ENCODE measurements at regions not wholly inside any gene's neighbourhood (a gene's known extent, or its start where the extent isn't known, plus 50 kb on each side); places are given as distances from the start of the nearest gene placed in this dataset.

DNA sequence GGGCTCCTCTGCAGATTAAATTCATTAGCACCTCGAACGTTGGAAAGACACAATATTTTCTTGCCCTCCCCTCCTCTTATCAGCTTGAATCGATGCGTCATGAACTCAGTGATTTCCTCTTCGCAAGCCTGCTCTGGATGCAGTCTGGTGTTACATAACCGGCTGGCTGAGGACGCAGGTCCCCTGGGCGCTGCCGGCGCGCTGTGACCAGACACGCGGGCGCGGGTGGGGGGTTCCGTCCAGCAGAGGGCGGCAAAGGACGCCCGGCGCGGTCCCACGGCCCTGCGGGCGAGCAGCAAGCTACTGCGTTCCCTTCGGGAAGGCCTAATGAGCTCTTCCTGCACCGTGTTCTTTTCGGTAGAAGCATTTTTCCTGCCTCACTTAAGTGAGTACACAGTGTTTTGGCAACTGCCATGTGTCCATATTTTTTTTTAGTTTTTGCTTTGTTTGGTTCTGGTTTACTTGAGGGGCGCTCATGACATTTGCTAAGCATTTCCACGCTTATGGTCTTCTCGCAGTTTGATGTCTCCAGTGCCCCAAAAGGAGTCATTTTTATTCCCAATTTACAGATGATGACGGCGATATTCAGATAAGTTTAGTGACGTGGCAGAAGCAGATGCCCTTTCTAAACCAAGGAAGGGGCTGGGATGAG lies 112.2 kb upstream of the MBNL2 start (continued):
- TF ChIP-seq, protein P1, sequence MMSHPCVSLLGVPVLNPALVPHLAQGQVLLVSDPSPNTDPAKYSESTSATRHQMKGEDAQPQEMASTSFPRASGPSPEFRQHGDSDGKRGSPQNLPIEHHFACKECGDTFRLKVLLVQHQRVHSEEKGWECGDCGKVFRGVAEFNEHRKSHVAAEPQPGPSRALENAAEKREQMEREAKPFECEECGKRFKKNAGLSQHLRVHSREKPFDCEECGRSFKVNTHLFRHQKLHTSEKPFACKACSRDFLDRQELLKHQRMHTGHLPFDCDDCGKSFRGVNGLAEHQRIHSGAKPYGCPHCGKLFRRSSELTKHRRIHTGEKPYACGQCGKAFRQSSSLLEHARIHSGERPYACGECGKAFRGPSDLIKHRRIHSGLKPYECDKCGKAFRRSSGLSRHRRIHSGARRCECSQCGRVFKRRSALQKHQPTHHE (CRISPR knock-in tag; IDR thresholded peaks at IDR 0.05; ENCODE audit: borderline replicate concordance) = peak; percentile 74; the same call in 1 of the 2 replicates
- peak; percentile 80; the same call in 1 of the 2 replicates for TF ChIP-seq ZNF788 (CRISPR knock-in tag; IDR thresholded peaks at IDR 0.05; ENCODE audit: borderline replicate concordance)
- TF ChIP-seq ZNF567 (CRISPR knock-in tag; IDR thresholded peaks at IDR 0.05; ENCODE audit: borderline replicate concordance) = 0 out of 2 replicates have a peak, but pooled peaks have one; percentile 61
- 0 out of 2 replicates have a peak, but pooled peaks have one; percentile 43 for TF ChIP-seq ZSCAN29 (CRISPR knock-in tag; conservative IDR thresholded peaks at IDR 0.05)
- TF ChIP-seq FOXA3 (CRISPR knock-in tag; IDR thresholded peaks at IDR 0.05) = peak; percentile 52
- TF ChIP-seq SKI (IDR thresholded peaks at IDR 0.05; ENCODE audit: partially characterized antibody) = peak; percentile 73
- TF ChIP-seq, protein P2, sequence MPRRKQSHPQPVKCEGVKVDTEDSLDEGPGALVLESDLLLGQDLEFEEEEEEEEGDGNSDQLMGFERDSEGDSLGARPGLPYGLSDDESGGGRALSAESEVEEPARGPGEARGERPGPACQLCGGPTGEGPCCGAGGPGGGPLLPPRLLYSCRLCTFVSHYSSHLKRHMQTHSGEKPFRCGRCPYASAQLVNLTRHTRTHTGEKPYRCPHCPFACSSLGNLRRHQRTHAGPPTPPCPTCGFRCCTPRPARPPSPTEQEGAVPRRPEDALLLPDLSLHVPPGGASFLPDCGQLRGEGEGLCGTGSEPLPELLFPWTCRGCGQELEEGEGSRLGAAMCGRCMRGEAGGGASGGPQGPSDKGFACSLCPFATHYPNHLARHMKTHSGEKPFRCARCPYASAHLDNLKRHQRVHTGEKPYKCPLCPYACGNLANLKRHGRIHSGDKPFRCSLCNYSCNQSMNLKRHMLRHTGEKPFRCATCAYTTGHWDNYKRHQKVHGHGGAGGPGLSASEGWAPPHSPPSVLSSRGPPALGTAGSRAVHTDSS (CRISPR knock-in tag; conservative IDR thresholded peaks at IDR 0.05) = no peak
- peak; percentile 67; the same call in 1 of the 2 replicates for TF ChIP-seq SALL2 (CRISPR knock-in tag; IDR thresholded peaks at IDR 0.05)
- TF ChIP-seq FOXA1 (IDR thresholded peaks at IDR 0.05) = no peak
- TF ChIP-seq FOXA1 (CRISPR knock-in tag; IDR thresholded peaks at IDR 0.05) = 0 out of 2 replicates have a peak, but pooled peaks have one; percentile 18
- TF ChIP-seq, protein P3, sequence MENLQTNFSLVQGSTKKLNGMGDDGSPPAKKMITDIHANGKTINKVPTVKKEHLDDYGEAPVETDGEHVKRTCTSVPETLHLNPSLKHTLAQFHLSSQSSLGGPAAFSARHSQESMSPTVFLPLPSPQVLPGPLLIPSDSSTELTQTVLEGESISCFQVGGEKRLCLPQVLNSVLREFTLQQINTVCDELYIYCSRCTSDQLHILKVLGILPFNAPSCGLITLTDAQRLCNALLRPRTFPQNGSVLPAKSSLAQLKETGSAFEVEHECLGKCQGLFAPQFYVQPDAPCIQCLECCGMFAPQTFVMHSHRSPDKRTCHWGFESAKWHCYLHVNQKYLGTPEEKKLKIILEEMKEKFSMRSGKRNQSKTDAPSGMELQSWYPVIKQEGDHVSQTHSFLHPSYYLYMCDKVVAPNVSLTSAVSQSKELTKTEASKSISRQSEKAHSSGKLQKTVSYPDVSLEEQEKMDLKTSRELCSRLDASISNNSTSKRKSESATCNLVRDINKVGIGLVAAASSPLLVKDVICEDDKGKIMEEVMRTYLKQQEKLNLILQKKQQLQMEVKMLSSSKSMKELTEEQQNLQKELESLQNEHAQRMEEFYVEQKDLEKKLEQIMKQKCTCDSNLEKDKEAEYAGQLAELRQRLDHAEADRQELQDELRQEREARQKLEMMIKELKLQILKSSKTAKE (CRISPR knock-in tag; IDR thresholded peaks at IDR 0.05; ENCODE audit: borderline replicate concordance) = peak; percentile 72; the same call in 1 of the 2 replicates
- TF ChIP-seq ZNF350 (CRISPR knock-in tag; IDR thresholded peaks at IDR 0.05; ENCODE audit: borderline replicate concordance, low read depth) = peak; percentile 43; the same call in 1 of the 2 replicates
- peak; percentile 71; the same call in 1 of the 2 replicates for TF ChIP-seq MTF2 (CRISPR knock-in tag; IDR thresholded peaks at IDR 0.05; ENCODE audit: borderline replicate concordance)
- no peak for TF ChIP-seq REL (CRISPR knock-in tag; conservative IDR thresholded peaks at IDR 0.05)
- no peak for TF ChIP-seq ATM (IDR thresholded peaks at IDR 0.05; ENCODE audit: borderline replicate concordance)
- TF ChIP-seq SOX13 (IDR thresholded peaks at IDR 0.05) = no peak
- TF ChIP-seq SOX13 (CRISPR knock-in tag; conservative IDR thresholded peaks at IDR 0.05 in 1 of 2, IDR thresholded peaks at IDR 0.05 in 1 of 2) = no peak
- no peak for TF ChIP-seq TBX3 (IDR thresholded peaks at IDR 0.05; ENCODE audit: borderline replicate concordance)
- TF ChIP-seq, protein P4, sequence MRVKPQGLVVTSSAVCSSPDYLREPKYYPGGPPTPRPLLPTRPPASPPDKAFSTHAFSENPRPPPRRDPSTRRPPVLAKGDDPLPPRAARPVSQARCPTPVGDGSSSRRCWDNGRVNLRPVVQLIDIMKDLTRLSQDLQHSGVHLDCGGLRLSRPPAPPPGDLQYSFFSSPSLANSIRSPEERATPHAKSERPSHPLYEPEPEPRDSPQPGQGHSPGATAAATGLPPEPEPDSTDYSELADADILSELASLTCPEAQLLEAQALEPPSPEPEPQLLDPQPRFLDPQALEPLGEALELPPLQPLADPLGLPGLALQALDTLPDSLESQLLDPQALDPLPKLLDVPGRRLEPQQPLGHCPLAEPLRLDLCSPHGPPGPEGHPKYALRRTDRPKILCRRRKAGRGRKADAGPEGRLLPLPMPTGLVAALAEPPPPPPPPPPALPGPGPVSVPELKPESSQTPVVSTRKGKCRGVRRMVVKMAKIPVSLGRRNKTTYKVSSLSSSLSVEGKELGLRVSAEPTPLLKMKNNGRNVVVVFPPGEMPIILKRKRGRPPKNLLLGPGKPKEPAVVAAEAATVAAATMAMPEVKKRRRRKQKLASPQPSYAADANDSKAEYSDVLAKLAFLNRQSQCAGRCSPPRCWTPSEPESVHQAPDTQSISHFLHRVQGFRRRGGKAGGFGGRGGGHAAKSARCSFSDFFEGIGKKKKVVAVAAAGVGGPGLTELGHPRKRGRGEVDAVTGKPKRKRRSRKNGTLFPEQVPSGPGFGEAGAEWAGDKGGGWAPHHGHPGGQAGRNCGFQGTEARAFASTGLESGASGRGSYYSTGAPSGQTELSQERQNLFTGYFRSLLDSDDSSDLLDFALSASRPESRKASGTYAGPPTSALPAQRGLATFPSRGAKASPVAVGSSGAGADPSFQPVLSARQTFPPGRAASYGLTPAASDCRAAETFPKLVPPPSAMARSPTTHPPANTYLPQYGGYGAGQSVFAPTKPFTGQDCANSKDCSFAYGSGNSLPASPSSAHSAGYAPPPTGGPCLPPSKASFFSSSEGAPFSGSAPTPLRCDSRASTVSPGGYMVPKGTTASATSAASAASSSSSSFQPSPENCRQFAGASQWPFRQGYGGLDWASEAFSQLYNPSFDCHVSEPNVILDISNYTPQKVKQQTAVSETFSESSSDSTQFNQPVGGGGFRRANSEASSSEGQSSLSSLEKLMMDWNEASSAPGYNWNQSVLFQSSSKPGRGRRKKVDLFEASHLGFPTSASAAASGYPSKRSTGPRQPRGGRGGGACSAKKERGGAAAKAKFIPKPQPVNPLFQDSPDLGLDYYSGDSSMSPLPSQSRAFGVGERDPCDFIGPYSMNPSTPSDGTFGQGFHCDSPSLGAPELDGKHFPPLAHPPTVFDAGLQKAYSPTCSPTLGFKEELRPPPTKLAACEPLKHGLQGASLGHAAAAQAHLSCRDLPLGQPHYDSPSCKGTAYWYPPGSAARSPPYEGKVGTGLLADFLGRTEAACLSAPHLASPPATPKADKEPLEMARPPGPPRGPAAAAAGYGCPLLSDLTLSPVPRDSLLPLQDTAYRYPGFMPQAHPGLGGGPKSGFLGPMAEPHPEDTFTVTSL (CRISPR knock-in tag; IDR thresholded peaks at IDR 0.05; ENCODE audit: borderline replicate concordance) = 0 out of 2 replicates have a peak, but pooled peaks have one; percentile 12
